Liver (tissue), 8 donors: ENCODE measurements at regions not wholly inside any gene's neighbourhood (a gene's known extent, or its start where the extent isn't known, plus 50 kb on each side); places are given as distances from the start of the nearest gene placed in this dataset.

ENCODE experiments used
- DNase-seq: peaks from one replicate; pipeline ENCODE4 v3.0.0-alpha.2; 2017; ENCODE audit warnings: low spot score
- H3K27ac ChIP-seq, 2 donors: one replicate each; pipeline ENCODE4 v1.7.0; 2013; ENCODE audit warnings: inconsistent platforms in 2 of 2, low read length in 2 of 2, control low read depth in 1 of 2, low read depth in 1 of 2, mild to moderate bottlenecking in 1 of 2
- H3K27me3 ChIP-seq, 4 donors: one replicate each; pipeline versions ENCODE4 v1.6.1 to v1.7.0; 2013; ENCODE audit warnings: low read length in 3 of 4, inconsistent platforms in 1 of 4, mild to moderate bottlenecking in 1 of 4, moderate library complexity in 1 of 4; ENCODE audit not compliant: control insufficient read depth in 4 of 4, insufficient read depth in 4 of 4
- H3K36me3 ChIP-seq, 4 donors: one replicate each; pipeline versions ENCODE4 v1.6.1 to v1.7.0; 2013; ENCODE audit warnings: low read length in 3 of 4, mild to moderate bottlenecking in 3 of 4, low read depth in 1 of 4, moderate library complexity in 1 of 4; ENCODE audit not compliant: control insufficient read depth in 4 of 4, insufficient read depth in 3 of 4
- H3K4me1 ChIP-seq, 4 donors: one replicate each; pipeline versions ENCODE4 v1.6.1 to v1.7.0; 2013; ENCODE audit warnings: low read length in 3 of 4, mild to moderate bottlenecking in 3 of 4, moderate library complexity in 1 of 4; ENCODE audit not compliant: control insufficient read depth in 4 of 4, insufficient read depth in 4 of 4
- H3K4me3 ChIP-seq, 3 donors: one replicate each; pipeline versions ENCODE4 v1.6.1 to v1.7.0; 2013; ENCODE audit warnings: low read length in 3 of 3, control low read depth in 1 of 3, low read depth in 1 of 3, mild to moderate bottlenecking in 1 of 3
- H3K9ac ChIP-seq, 2 donors: one replicate each; pipeline ENCODE4 v1.7.0; 2013; ENCODE audit warnings: low read length in 2 of 2, mild to moderate bottlenecking in 2 of 2, moderate library complexity in 2 of 2, control low read depth in 1 of 2, low read depth in 1 of 2
- H3K9me3 ChIP-seq, 4 donors: one replicate each; pipeline versions ENCODE4 v1.6.1 to v1.7.0; 2013; ENCODE audit warnings: low read length in 3 of 4; ENCODE audit not compliant: control insufficient read depth in 4 of 4
- EGR1 ChIP-seq, 2 donors: IDR thresholded peaks; 2 replicates each; pipeline ENCODE4 v1.6.1; 2016 to 2018; ENCODE audit warnings: antibody characterized with exemption in 2 of 2, low read depth in 2 of 2
- FOXA1 ChIP-seq: IDR thresholded peaks from 2 replicates; pipeline ENCODE4 v1.6.1; 2016; ENCODE audit warnings: antibody characterized with exemption
- FOXA2 ChIP-seq: IDR thresholded peaks from 2 replicates; pipeline ENCODE4 v1.6.1; 2016; ENCODE audit warnings: antibody characterized with exemption
- GABPA ChIP-seq, 2 donors: IDR thresholded peaks in 1 of 2; conservative IDR thresholded peaks in 1 of 2; 2 replicates each; pipeline ENCODE4 v1.6.1; 2016; ENCODE audit warnings: antibody characterized with exemption in 2 of 2, mild to moderate bottlenecking in 1 of 2, moderate library complexity in 1 of 2
- HNF4A ChIP-seq, 2 donors: conservative IDR thresholded peaks; 2 replicates each; pipeline ENCODE4 v1.6.1; 2016; ENCODE audit warnings: antibody characterized with exemption in 2 of 2, mild to moderate bottlenecking in 2 of 2
- JUND ChIP-seq, 2 donors: IDR thresholded peaks; 2 replicates each; pipeline ENCODE4 v1.6.1; 2016; ENCODE audit warnings: antibody characterized with exemption in 2 of 2
- NR2F2 ChIP-seq: IDR thresholded peaks from 2 replicates; pipeline ENCODE4 v1.6.1; 2016; ENCODE audit warnings: antibody characterized with exemption
- RAD21 ChIP-seq, 2 donors: IDR thresholded peaks; 2 replicates each; pipeline ENCODE4 v1.6.1; 2016; ENCODE audit warnings: antibody characterized with exemption in 2 of 2, mild to moderate bottlenecking in 2 of 2
- RXRA ChIP-seq, 2 donors: IDR thresholded peaks; 2 replicates each; pipeline ENCODE4 v1.6.1; 2017 to 2018; ENCODE audit warnings: antibody characterized with exemption in 2 of 2, mild to moderate bottlenecking in 1 of 2
- SP1 ChIP-seq: IDR thresholded peaks from 2 replicates; pipeline ENCODE4 v1.6.1; 2018; ENCODE audit warnings: antibody characterized with exemption, mild to moderate bottlenecking
- TAF1 ChIP-seq: conservative IDR thresholded peaks from 2 replicates; pipeline ENCODE4 v1.6.1; 2016; ENCODE audit warnings: antibody characterized with exemption, mild to moderate bottlenecking
- YY1 ChIP-seq: IDR thresholded peaks from 2 replicates; pipeline ENCODE4 v1.6.1; 2016; ENCODE audit warnings: antibody characterized with exemption, mild to moderate bottlenecking
- WGBS: extraction: QIAGEN DNeasy Blood & Tissue Kit; methylation state at CpG from one replicate; pipeline ENCODE4 v1.1.7; 2013; 5-methylcytosine and 5-hydroxymethylcytosine counted together
- TF ChIP-seq, protein P1 (sequence below): fragments of 150-350 bp; IDR thresholded peaks from 2 replicates; pipeline ENCODE4 v1.5.1; 2017; ENCODE audit warnings: improper control_type of control experiment, low read depth, low read length; ENCODE audit not compliant: missing input control
- TF ChIP-seq, protein P2 (sequence below): IDR thresholded peaks from 2 replicates; pipeline ENCODE4 v1.6.1; 2016; ENCODE audit warnings: antibody characterized with exemption
- TF ChIP-seq, protein P3 (sequence below): IDR thresholded peaks from 2 replicates; pipeline ENCODE4 v1.6.1; 2016; ENCODE audit warnings: antibody characterized with exemption, mild to moderate bottlenecking
- TF ChIP-seq, protein P4 (sequence below): IDR thresholded peaks from 2 replicates; pipeline ENCODE4 v1.6.1; 2016; ENCODE audit warnings: antibody characterized with exemption
- TF ChIP-seq, protein P5 (sequence below): IDR thresholded peaks from 2 replicates; pipeline ENCODE4 v1.6.1; 2016; ENCODE audit warnings: antibody characterized with exemption
- donor health status: healthy.
- donor health status: healthy.
- donor health status: healthy.
- donor health status: healthy.
- donor health status: healthy.

DNA sequence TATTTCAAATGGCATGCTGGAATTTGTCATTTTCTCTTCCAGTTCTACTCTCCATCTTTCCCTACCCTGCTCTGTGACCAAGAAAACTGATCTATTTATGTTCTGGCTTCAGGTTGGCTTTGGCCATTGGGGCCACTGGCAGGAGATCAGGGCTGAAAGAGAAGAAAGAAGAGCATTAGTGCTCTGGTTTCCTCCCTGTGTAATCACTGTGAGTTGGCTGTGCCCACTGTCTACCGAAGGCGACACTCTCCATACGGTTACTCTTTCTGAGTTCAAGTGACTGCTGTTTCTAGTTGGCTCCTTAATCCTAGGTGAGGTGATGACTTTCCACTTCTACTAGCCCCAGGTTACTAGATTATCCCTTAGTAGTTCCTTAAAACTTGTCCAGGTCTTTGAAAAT lies 372.6 kb downstream of the PRELID2 start:
- Histone ChIP-seq H3K27ac (no peak overlapping the region), H3K36me3 (no peaks in the 10 kb centered on the region), H3K27me3 (no peaks in the 10 kb centered on the region), H3K9me3 (no peaks in the 10 kb centered on the region), H3K4me3 (no peak overlapping the region), H3K9ac (no peak overlapping the region), H3K4me1 (peaks cover 0 to 27% (median 22%) of the 10 kb centered on the region in 4 donors)
- TF ChIP-seq HNF4A (conservative IDR thresholded peaks at IDR 0.05) = no peak
- TF ChIP-seq, protein P1, sequence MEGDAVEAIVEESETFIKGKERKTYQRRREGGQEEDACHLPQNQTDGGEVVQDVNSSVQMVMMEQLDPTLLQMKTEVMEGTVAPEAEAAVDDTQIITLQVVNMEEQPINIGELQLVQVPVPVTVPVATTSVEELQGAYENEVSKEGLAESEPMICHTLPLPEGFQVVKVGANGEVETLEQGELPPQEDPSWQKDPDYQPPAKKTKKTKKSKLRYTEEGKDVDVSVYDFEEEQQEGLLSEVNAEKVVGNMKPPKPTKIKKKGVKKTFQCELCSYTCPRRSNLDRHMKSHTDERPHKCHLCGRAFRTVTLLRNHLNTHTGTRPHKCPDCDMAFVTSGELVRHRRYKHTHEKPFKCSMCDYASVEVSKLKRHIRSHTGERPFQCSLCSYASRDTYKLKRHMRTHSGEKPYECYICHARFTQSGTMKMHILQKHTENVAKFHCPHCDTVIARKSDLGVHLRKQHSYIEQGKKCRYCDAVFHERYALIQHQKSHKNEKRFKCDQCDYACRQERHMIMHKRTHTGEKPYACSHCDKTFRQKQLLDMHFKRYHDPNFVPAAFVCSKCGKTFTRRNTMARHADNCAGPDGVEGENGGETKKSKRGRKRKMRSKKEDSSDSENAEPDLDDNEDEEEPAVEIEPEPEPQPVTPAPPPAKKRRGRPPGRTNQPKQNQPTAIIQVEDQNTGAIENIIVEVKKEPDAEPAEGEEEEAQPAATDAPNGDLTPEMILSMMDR = no peak
- TF ChIP-seq, protein P2, sequence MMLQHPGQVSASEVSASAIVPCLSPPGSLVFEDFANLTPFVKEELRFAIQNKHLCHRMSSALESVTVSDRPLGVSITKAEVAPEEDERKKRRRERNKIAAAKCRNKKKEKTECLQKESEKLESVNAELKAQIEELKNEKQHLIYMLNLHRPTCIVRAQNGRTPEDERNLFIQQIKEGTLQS = no peak
- no peak for TF ChIP-seq GABPA (IDR thresholded peaks at IDR 0.05 in 1 of 2, conservative IDR thresholded peaks at IDR 0.05 in 1 of 2)
- TF ChIP-seq FOXA1 = no peak
- no peak for TF ChIP-seq SP1
- TF ChIP-seq, protein P3, sequence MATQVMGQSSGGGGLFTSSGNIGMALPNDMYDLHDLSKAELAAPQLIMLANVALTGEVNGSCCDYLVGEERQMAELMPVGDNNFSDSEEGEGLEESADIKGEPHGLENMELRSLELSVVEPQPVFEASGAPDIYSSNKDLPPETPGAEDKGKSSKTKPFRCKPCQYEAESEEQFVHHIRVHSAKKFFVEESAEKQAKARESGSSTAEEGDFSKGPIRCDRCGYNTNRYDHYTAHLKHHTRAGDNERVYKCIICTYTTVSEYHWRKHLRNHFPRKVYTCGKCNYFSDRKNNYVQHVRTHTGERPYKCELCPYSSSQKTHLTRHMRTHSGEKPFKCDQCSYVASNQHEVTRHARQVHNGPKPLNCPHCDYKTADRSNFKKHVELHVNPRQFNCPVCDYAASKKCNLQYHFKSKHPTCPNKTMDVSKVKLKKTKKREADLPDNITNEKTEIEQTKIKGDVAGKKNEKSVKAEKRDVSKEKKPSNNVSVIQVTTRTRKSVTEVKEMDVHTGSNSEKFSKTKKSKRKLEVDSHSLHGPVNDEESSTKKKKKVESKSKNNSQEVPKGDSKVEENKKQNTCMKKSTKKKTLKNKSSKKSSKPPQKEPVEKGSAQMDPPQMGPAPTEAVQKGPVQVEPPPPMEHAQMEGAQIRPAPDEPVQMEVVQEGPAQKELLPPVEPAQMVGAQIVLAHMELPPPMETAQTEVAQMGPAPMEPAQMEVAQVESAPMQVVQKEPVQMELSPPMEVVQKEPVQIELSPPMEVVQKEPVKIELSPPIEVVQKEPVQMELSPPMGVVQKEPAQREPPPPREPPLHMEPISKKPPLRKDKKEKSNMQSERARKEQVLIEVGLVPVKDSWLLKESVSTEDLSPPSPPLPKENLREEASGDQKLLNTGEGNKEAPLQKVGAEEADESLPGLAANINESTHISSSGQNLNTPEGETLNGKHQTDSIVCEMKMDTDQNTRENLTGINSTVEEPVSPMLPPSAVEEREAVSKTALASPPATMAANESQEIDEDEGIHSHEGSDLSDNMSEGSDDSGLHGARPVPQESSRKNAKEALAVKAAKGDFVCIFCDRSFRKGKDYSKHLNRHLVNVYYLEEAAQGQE = no peak
- TF ChIP-seq NR2F2 = no peak
- no peak for TF ChIP-seq TAF1
- no peak for TF ChIP-seq RXRA (IDR thresholded peaks at IDR 0.05)
- TF ChIP-seq, protein P4, sequence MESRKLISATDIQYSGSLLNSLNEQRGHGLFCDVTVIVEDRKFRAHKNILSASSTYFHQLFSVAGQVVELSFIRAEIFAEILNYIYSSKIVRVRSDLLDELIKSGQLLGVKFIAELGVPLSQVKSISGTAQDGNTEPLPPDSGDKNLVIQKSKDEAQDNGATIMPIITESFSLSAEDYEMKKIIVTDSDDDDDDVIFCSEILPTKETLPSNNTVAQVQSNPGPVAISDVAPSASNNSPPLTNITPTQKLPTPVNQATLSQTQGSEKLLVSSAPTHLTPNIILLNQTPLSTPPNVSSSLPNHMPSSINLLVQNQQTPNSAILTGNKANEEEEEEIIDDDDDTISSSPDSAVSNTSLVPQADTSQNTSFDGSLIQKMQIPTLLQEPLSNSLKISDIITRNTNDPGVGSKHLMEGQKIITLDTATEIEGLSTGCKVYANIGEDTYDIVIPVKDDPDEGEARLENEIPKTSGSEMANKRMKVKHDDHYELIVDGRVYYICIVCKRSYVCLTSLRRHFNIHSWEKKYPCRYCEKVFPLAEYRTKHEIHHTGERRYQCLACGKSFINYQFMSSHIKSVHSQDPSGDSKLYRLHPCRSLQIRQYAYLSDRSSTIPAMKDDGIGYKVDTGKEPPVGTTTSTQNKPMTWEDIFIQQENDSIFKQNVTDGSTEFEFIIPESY = no peak
- DNase-seq = no peak
- 98% methylated on average over 3 of the region's 3 CpGs for WGBS

DNA sequence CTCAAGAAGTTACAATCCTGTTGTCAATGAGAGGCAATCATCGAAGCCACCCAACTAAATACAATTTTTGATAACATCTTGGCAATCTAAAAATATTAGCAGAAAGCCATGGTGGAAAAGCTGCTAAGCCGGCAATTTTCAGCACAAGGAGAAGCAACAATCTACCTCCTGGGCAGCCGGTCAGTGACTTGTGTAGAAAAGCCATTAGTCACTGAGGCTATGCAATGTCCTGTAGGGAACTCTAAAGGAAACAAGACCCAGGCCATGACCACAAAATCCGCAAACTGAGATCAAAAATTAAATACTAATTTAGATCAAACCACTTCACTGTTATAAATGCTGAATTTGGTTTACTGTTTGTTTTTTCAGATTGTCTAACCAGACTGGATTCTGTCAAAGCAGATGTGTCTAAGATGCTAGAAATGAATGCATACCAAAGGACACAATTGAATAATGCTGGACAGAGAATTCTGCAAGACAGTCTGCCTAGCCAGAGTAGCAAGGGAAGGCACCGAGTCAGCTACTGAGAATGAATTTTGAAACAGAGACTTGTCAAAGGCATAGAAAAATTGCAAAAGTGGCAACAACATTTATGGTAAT lies 384.8 kb downstream of the PRELID2 start:
- Histone ChIP-seq H3K9me3 (no peaks in the 10 kb centered on the region), H3K36me3 (no peaks in the 10 kb centered on the region), H3K27me3 (no peaks in the 10 kb centered on the region), H3K9ac (no peak overlapping the region), H3K4me3 (no peak overlapping the region), H3K4me1 (no peaks in the 10 kb centered on the region), H3K27ac (no peak overlapping the region)
- no peak for DNase-seq
- WGBS = 84% methylated on average over 5 of the region's 5 CpGs
- TF ChIP-seq TAF1 = no peak
- TF ChIP-seq, protein P1 = no peak
- TF ChIP-seq GABPA (IDR thresholded peaks at IDR 0.05 in 1 of 2, conservative IDR thresholded peaks at IDR 0.05 in 1 of 2) = no peak
- no peak for TF ChIP-seq NR2F2
- TF ChIP-seq, protein P5, sequence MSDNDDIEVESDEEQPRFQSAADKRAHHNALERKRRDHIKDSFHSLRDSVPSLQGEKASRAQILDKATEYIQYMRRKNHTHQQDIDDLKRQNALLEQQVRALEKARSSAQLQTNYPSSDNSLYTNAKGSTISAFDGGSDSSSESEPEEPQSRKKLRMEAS = no peak
- no peak for TF ChIP-seq SP1
- TF ChIP-seq JUND (IDR thresholded peaks at IDR 0.05) = no peak
- TF ChIP-seq FOXA2 = no peak
- no peak for TF ChIP-seq RAD21 (IDR thresholded peaks at IDR 0.05)
- no peak for TF ChIP-seq RXRA (IDR thresholded peaks at IDR 0.05)
- TF ChIP-seq EGR1 (IDR thresholded peaks at IDR 0.05; ENCODE audit: low read depth in 2 of 2) = no peak
- no peak for TF ChIP-seq YY1
- TF ChIP-seq, protein P2 = no peak
